Kasumi-1 (cell line): ENCODE measurements at regions not wholly inside any gene's neighbourhood (a gene's known extent, or its start where the extent isn't known, plus 50 kb on each side); places are given as distances from the start of the nearest gene placed in this dataset.

ENCODE experiments used
- DNase-seq, 2 experiments: peaks; one replicate each; lab custom pipeline; 2025; lab: John Stamatoyannopoulos, UW

DNA sequence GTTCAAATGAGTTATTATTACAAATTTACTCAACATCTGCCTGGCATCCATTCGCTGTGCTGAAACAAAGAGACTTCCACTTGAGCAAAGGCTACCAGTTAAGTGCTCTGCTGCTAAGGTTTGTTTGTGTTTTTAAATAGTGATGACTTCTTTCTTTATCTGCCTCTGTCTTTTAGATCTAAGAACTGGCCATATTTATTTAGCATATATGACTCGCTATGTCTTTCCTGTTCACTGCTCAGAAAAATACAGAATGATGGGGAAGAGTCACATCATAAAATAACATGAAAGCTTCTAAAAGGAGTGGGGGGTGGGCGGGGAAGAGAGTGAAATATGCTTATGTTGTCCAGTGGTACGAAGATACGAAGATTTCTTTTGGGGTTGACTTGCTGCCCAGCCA lies 322.2 kb downstream of the GPAT3 start:
- no peak for DNase-seq

DNA sequence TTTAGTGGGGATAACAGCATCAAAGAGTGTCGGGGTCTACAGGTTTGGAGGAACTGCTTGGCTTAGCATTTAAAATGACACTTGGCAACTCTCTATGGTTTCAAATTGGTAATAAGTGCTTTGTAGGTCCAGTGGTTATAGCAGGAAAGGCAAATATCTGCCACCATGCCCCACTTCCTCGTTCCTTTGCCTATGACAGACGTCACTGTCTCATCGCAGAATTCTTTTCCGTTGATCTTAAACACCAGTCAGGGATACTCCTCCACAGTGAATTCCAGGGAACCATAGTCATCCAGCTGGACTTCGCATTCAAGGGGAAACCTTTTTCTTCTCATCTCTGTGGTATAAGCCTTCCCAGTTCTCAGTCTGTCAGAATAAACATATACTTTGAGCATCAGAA lies 319.1 kb downstream of the GPAT3 start:
- DNase-seq = no peak

DNA sequence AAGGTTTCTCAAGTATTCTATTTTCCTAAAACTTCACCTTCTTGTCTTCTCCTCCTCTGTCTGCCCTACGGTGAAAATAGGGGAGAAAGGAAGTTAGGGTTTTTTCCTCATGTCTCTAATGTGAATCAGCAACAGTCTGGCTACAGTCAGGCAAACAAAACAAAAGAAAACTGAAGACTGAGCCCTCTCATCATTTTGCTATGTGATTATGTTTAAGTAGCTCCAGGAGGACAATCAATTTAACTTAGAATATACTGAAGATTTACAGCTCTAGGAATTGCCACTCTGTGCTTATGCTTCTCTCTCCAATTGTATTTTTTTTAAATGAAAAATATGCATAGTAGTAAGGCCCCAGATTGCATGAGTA lies 316.2 kb downstream of the GPAT3 start:
- no peak for DNase-seq

DNA sequence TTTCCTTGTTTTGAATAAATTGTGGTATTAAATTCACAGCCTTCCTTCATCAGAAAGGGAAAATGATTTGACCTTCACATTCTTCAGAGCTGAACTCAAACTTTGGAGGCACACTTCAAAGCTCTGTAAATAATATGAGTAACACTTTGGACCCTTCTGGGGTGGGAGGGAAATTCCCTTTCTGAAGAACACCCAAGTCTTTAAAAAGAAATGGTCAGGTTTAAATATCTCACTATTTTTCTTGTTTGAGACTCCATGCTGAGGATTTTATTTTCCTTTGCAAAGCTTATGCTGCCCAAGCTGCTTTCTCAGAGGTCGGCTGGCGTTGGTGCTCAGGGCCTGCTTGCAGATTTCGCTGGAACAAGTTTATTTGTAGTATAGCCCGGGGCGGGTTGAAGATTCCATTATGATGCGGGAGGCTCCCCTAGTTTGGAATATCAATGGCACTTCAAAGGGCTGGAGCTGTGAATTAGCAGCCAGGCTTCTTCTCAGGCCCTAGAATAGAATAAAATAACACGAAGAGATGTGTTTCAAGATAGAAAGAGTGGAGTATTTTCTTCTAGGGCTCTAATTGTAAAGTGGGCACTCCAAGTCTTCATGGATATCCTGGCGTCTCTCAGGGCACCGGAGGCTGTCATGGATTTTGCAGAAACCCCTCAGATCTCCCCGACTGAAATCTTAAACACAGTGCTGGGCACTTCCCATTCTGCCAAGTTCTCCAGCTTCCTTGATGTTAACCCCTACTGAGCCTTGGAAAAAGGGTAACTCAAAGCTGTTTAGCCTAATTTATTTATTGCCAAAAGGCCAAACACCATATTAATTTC lies 315.6 kb downstream of the GPAT3 start:
- no peak for DNase-seq

DNA sequence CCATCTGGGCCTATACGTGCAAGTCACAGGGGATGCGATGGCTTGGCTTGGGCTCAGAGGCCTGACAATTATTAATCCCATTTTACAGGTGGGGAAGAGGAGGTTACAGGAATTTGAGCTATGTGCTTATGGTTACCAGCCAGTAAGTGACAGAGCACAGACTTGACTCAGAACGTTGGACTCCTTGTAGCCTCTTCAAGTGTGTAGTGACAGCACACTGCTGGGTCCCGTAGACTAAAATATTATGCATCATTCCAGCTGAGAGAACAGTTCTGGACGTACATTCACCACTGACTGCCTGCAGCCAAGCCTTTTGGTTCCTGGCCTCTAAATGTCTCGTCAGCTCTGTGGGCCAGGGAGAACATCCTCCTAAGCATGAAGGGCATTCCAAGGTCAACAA lies 314.5 kb downstream of the GPAT3 start:
- no peak for DNase-seq

DNA sequence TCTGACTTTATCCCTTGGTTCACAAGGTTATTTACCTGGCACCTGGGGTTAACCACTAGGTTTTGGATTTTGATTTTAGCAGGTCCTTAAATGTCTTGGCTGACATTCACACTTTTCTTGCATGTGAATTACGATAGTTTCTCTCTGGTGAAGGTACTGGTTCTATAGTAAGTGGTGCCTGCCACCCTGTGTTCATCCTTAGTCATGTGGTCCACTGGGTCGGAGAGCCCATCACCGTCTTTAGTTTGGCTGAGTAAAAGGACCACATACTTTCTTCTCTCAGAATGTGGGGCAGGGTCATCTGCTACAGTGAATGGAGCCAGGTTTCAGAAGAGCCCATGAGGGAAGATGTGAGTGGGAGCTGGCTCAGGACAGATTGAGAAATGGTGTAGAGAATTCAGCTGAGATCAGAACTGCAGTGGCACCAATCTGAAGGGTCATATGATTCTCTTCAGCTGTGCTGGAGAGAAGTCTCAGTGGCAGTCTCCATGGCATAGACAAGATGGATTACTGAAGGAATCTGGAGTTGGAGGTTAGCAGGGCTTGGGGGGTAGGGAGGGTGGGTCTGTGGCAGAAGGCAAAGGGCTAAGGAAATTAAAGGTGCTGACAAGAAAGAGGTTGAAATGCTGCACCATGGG lies 310.4 kb downstream of the GPAT3 start:
- DNase-seq = no peak

DNA sequence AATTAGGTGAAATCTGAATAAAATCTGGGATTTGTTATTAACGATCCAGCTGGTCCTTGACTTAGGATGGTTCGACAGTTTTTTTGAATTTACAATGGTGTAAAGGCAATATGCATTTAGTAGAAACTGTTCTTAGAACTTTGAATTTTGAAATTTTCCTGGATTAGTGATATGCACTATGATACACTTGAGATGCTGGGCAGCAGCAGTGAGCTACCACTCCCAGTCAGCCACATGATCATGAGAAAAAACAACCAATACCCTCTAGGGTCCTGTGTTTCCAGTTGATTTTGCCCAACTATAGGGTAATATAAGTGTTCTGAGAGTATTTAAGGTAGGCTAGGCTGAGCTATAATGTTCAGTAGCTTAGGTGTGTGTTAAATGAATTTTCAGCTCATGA lies 303.7 kb downstream of the GPAT3 start:
- DNase-seq = no peak

DNA sequence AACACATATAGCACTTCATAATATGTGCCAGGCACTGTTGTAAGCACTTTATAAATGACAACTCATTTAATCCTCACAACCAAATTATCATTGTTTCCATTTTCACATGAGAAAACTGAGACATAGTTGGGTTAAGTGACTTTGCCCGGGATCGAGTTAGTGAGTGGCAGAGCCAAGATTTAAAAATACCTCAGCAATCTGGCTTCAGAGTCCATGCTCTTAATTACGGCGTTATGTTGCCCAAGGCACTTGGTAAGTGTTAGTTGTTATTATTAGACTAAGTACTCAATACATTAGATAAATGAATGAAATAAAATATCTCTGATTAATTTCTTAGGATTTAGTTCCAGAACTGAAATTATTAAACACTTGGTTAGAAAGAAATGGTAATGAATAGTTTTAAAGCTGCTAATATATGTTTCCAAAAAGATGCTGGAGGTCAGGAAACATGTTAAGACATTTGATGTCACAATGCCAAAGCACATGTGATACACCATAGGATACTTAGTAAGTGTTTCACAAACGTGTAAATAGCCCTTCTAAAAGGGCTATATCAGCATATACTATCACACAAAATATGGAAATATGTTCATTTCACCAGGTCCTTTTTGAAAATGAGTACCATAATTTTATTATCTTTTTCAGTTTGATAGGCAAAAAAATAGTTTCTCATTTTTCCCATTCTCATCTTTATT lies 301.9 kb downstream of the GPAT3 start:
- DNase-seq = no peak

DNA sequence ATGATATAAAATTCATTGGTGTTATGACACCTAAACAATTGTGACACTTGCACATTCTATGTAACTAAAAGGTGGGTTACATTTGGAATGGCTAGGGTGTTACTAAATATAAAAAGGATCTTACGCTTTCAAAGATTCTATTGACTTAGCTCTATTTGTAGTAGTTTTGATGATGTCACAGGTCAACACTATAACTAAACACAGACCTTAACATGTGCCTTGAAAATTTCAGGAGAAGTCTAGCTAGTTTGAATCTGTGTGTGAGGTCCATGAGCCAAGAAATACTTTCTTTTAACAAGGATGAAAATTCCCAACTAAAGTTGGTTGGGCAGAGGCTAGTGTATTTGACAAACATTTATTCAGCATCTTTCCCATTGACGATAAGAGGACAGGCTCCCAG lies 298.0 kb downstream of the GPAT3 start:
- DNase-seq = no peak

DNA sequence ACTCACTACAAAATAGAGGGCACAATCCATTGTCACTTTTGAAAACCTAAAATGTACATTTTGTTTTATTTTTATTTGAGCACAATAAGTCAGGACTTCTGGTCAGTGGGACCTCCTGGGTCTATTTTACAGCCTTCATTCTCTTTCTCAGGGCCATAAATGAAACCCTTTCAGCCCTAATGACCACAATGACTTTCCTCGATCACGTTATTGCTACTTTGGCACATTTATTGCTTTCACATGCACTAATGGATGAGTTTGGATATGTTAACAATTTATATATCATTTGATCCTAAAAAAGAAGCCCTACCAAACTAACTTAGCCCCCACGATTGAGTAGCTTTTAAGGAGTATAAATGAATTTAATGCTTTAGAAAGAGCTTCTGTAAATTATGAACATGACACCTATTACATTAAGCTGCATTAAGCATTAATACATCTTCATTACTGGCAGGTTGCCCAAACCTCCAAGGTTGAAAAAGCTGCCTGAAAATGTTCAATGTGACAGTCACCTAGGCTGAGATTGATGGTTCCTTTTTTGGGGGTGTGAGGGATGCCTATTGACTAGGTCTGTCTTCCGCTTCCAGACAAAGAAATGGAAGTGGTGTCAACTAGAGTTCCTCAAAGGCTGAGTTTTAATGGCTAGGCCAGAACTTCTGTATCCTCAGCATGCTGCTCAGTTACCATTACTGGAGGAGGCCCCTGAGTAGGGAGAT lies 296.4 kb downstream of the GPAT3 start:
- no peak for DNase-seq

DNA sequence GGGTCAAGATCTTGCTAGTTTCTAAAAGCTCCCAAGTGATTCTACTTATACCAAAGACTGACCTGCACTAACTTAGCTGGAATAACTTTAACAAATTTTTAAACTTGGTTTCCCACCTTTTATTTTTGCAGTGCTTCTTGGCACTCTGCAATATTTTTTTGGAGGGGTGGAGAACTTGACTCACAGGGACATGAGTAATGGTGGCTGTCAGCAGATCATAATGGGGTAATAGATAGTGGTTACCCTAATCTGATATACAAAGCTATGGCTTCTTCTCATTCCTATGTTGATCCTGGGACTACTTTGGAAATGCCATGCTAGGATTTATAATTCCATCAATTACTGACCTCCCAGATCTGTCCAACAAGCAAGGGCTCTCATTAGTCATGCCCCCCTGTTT lies 295.7 kb downstream of the GPAT3 start:
- DNase-seq = no peak

DNA sequence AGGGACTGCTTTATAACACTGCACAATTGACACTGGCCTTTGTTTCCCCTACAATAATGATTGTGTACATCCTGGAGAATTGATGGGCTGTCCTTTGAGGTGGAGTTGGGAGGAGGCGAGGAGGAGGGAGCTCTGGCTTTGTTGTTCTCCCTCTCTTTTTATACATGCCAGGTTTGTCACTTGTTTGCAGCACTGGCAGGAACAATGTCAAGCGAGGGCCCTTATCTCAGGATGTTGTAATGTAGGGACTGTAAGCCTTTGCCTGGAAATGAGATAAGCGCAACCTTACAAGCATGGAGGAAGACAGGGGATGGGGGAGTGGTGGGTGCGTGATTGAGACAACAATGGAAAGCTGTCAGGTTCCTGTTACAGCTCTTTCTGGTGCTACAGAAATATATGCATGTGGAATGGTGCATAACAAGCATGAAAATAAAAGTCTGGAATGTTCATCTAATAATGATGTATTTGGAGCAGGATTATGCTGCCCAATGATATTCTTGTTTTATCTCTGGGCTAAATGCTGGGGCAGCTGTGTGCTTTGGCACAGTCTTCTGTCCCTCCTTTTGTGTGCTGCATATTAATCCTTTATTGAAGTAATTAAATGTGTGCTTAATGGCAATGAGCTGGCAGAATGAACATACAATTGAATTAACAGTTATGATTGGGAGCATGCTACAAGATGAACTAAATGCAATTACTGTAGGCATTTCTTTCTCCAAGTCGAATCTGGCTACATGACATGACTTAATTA lies 294.4 kb downstream of the GPAT3 start:
- DNase-seq = no peak

DNA sequence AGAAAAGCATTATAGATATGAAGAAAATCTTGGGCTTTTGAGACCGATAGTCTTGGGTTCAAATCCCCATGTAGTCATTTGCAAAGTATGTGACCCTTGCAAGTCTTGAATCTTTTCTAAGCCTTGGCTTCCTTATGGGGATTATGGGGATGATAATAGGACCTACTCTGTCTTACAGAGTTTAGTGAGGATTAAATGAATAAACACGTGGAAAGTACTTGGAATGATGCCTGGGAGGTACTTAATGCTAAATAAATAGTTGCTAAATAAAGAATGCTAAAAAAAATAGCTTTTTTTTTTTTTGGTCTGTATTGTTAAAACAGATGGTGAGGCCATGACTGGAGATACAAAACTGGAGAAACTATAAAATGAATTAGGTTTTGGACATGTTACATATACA lies 292.7 kb downstream of the GPAT3 start:
- no peak for DNase-seq

DNA sequence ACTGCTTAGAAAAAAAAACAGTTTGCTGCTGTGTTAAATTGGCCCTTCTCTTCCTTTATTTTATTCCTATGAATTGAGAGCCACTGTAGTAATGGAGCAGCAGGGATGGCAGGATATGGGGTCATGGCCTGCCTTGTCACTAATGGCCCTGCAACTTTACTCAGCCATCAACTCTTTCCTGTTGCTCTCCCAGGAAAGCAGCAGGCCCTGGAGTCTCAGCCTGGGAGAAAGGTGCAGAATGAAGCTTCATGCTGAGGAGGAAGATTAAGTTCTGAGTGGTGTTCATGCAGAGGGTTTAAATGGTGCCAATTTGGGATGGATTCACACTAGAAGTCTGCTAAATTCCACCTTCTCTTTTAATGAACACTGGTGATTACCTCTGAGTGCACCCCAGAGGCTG lies 285.6 kb downstream of the GPAT3 start:
- DNase-seq = no peak

DNA sequence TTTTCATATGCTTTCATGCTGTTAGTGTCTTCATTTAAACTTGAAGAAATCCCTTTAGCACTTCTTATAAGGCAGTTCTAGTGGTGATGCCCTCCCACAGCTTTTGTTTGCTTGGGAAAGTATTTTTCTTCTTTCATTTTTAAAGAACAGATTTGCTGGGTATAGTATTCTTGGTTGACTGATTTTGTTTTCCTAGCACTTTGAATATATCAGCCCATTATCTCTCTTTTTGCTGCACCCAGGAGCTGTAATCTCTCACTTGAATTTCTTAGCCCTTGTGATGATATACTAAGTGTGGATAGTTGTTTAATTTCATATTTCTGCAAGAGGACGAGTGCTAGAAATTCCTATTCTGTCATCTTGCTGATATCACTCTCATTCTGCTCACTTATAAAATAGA lies 283.7 kb downstream of the GPAT3 start:
- DNase-seq = no peak

DNA sequence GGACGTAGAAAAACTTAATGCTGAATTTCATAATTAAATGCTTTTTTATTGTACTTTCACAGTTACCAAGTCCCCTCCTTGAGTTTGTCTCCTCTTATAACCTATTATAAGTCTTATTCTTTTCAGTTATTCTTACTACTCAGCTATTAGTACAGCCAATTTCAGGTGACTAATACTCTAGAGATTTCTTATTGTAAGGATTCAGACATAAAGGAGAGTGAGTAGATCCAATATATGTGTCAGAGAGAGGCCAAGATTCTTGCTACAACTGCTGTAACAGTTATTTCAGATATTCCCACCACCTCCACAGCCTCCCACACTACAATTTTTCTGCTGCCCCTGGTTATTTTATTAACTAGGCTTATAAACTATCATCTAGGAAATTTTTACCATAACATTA lies 274.5 kb downstream of the GPAT3 start:
- DNase-seq = no peak

DNA sequence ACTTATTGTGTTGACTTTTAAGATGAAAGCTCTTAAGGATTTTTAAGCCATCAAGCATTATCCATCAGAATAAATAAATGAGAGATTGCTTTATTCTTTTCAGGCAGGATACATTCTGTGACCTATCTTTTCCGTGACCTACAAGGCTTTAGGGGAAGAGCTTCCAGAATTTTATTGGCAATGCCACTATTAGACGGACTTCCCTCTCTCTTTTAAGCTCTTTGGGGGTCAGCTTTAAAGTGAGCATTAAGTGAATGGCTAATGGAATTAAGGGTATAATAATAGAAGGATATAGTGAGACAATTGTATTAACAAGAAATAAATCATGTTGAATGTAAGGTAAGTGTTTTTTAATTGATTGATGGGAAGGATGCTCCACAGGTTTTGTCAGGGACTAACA lies 273.7 kb downstream of the GPAT3 start:
- no peak for DNase-seq

DNA sequence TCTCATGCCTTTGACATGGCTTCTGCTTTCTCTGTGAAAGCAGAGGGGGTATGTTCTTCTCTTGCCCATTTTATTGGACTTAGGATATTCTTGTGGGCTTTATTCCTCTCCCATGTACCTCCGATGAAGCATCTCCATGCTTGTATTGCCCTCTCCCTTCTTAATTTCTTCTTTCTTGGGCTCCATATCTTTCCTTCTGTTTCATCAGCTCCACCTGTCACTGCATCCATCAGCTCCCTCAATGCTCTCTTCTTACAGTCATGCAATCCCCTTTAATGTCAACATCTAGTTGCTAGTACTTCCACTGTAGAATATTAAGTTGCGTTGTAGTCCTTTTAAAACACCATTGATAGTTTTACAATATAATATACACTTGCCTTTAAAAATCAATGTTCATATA lies 257.6 kb downstream of the GPAT3 start:
- DNase-seq = no peak

DNA sequence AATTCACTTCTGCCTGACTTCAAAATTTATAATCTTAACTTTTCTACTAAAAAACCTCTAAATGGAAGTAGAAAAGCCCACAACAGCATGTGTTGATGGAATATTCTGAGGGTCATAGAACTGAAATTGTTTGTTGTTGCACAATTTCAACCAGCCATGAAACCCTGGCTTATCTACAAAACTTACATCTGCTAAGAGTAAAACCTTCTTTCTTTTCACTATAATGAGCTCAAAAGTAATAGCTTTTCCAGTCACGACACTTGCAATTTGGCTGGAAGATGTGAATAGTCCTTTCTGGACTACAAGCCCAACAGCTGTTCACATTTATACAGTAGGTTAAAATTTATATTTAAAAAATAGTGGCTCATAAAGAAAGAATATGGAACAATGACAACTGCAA lies 250.0 kb downstream of the GPAT3 start:
- no peak for DNase-seq

DNA sequence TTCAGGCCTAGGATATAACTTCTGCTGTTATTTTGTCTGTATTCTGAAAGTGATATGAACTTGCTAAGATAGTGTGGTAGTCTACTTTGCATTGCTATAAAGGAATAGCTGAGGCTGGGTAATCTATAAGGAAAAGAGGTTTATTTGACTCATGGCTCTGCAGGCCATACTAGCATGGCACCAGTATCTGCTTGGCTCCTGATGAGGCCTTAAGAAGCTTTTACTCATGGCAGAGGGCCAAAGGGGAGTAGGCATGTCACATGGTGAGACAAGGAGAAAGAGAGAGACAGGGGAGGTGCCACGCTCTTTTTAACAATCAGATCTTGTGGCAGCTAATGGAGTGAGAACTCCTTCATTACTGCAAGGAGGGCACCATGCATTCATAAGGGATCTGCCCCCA lies 247.3 kb downstream of the GPAT3 start:
- no peak for DNase-seq

DNA sequence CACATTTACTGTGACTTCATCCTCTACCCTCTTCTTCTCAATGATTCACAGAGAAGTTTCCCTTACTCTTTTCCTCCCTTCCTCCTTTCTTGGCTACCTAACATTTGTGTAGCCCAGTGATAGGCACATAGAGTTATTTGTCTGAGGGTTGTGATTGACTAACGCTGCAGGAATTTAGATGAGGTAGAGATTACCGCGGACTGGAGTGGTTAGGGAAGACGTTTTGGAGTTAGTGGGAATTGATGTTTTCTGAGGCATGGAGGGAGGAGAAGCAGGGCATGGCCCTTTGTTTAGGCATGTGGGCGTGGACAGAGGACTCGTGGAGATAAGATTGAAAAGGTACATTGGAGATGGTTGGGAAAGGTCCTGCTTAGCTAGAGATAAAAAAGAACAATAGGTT lies 246.7 kb downstream of the GPAT3 start:
- no peak for DNase-seq

DNA sequence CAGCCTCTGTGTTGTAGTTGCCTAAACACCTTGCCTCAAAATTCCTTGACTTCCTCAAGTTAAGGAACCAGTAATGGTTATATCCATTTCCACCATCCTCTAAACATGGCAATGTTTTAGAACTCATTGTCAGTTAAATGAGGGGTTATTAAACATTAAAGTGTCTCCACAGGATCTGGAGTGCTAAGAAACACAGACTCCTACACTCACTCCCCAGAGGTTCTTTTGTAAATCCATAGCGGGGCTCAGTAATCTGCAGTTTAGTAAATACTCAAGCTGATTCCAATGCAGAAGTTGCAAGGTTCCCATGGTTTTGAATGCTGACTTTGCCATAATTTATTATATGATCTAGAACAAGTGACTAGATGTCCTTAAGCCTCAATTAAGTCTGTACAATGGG lies 245.5 kb downstream of the GPAT3 start:
- DNase-seq = no peak
